Lung (tissue), 11 donors: ENCODE measurements at regions not wholly inside any gene's neighbourhood (a gene's known extent, or its start where the extent isn't known, plus 50 kb on each side); places are given as distances from the start of the nearest gene placed in this dataset.

Experiments used
- ATAC-seq: fragments of 200-7000 bp; cut with Tn5 transposase; one replicate; pipeline ENCODE4 v1.9.1; 2020; ENCODE audit warnings: moderate number of reproducible peaks; ENCODE audit not compliant: insufficient read depth, low FRiP score
- DNase-seq, 3 donors: peaks; one replicate each; pipeline ENCODE4 v3.0.0-alpha.2; 2013 to 2017
- H3K27ac ChIP-seq, 2 donors: one replicate each; pipeline ENCODE4 v1.5.1; 2013; ENCODE audit warnings: mild to moderate bottlenecking in 2 of 2, moderate library complexity in 2 of 2, control low read depth in 1 of 2, inconsistent platforms in 1 of 2, low read depth in 1 of 2, low read length in 1 of 2
- H3K27me3 ChIP-seq, 3 donors: one replicate each; pipeline ENCODE4 v1.5.1; 2013; ENCODE audit warnings: low read length in 2 of 3; ENCODE audit not compliant: control insufficient read depth in 3 of 3, insufficient read depth in 3 of 3
- H3K36me3 ChIP-seq, 4 donors: one replicate each; pipeline ENCODE4 v1.5.1; 2013; ENCODE audit warnings: low read length in 4 of 4, mild to moderate bottlenecking in 1 of 4, moderate library complexity in 1 of 4; ENCODE audit not compliant: control insufficient read depth in 4 of 4, insufficient read depth in 4 of 4
- H3K4me1 ChIP-seq, 5 donors: one replicate each; pipeline ENCODE4 v1.5.1; 2013; ENCODE audit warnings: low read length in 5 of 5, mild to moderate bottlenecking in 2 of 5, moderate library complexity in 1 of 5; ENCODE audit not compliant: control insufficient read depth in 5 of 5, insufficient read depth in 5 of 5
- H3K4me3 ChIP-seq: one replicate; pipeline ENCODE4 v1.5.1; 2013; ENCODE audit warnings: mild to moderate bottlenecking, control low read depth, moderate library complexity
- H3K9ac ChIP-seq, 2 donors: one replicate each; pipeline ENCODE4 v1.5.1; 2013; ENCODE audit warnings: low read length in 2 of 2, control low read depth in 1 of 2; ENCODE audit not compliant: insufficient read depth in 1 of 2
- H3K9me3 ChIP-seq, 4 donors: one replicate each; pipeline ENCODE4 v1.5.1; 2013; ENCODE audit warnings: low read length in 3 of 4, mild to moderate bottlenecking in 1 of 4, moderate library complexity in 1 of 4; ENCODE audit not compliant: control insufficient read depth in 4 of 4, insufficient read depth in 3 of 4
- CTCF ChIP-seq: IDR thresholded peaks from 2 replicates; pipeline ENCODE4 v1.5.1; 2012; ENCODE audit warnings: mild to moderate bottlenecking; ENCODE audit errors: control extremely low read depth, extremely low read depth
- WGBS, 2 donors: extraction: QIAGEN DNeasy Blood & Tissue Kit; methylation state at CpG; one replicate each; pipeline ENCODE4 v1.1.7; 2013; 5-methylcytosine and 5-hydroxymethylcytosine counted together
- donor health status: control.
- donor health status: control.
- donor health status: Bipolar disorder and iron deficiency.
- donor health status: healthy.
- donor health status: DM: yes; HTN: yes; CAD: no.

DNA sequence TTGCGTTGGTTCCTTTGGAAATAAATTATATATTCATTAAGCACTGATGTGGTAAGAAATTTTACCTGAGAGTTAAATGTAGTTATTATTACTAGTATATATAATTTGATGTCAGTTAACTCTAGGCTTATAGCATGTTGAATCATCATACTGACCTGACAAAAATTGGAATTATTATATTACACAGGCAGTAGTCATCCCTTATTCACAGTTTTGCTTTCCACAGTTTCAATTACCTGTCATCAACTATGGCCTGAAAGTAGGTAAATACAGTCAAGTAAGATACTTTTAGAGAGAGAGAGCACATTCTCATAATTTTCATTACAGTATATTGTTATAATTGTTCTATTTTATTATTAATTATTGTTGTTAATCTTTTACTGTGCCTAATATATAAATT lies 1074.7 kb downstream of the CDH11 start:
- ATAC-seq (no peak), DNase-seq (no peak)
- H3K36me3 ChIP-seq, result no peaks in the 10 kb centered on the region
- H3K27me3 ChIP-seq, result no peaks in the 10 kb centered on the region
- no peak overlapping the region for H3K9ac ChIP-seq
- H3K4me3 ChIP-seq, result no peak overlapping the region
- H3K27ac ChIP-seq, result no peak overlapping the region
- H3K9me3 ChIP-seq, result no peaks in the 10 kb centered on the region
- no peaks in the 10 kb centered on the region for H3K4me1 ChIP-seq
- WGBS, 2 donors, result 92 to 95% methylated on average over 1 of the region's 1 CpG
- no peak for TF ChIP-seq CTCF

GRCh38 chr16:64035337-64035736 lies 1086.5 kb downstream of the CDH11 start:
- no peaks in the 10 kb centered on the region for H3K4me1 ChIP-seq
- no peak overlapping the region for H3K4me3 ChIP-seq
- TF ChIP-seq CTCF, result no peak
- ATAC-seq (no peak), DNase-seq (peak in 1 of 3 donors; percentile 14)
- H3K27ac ChIP-seq, result no peak overlapping the region
- no peaks in the 10 kb centered on the region for H3K27me3 ChIP-seq
- H3K36me3 ChIP-seq, result no peaks in the 10 kb centered on the region
- 79 to 84% methylated on average over 2 of the region's 2 CpGs for WGBS, 2 donors
- peaks cover 0 to 4% (median 0%) of the 10 kb centered on the region in 4 donors for H3K9me3 ChIP-seq
- H3K9ac ChIP-seq, result no peak overlapping the region

GRCh38 chr16:64019339-64019738 lies 1102.5 kb downstream of the CDH11 start:
- no peak for ATAC-seq
- TF ChIP-seq CTCF, result no peak

GRCh38 chr16:64017796-64018195 lies 1104.1 kb downstream of the CDH11 start:
- WGBS, 2 donors, result 28 to 51% methylated on average over 1 of the region's 1 CpG
- Histone ChIP-seq H3K9ac (no peak overlapping the region), H3K4me1 (peaks cover 0 to 8% (median 6%) of the 10 kb centered on the region in 5 donors), H3K27me3 (no peaks in the 10 kb centered on the region), H3K27ac (no peak overlapping the region), H3K9me3 (no peaks in the 10 kb centered on the region), H3K4me3 (no peak overlapping the region), H3K36me3 (no peaks in the 10 kb centered on the region)
- no peak for ATAC-seq
- no peak for DNase-seq
- TF ChIP-seq CTCF, result no peak

More at GRCh38 chr16:64019339-64019738, 1102.5 kb downstream of the CDH11 start:
- no peak overlapping the region for H3K27ac ChIP-seq
- WGBS, 2 donors, result 85 to 88% methylated on average over 3 of the region's 3 CpGs
- H3K4me3 ChIP-seq, result no peak overlapping the region
- DNase-seq, result no peak
- H3K36me3 ChIP-seq, result no peaks in the 10 kb centered on the region
- no peaks in the 10 kb centered on the region for H3K9me3 ChIP-seq
- peaks cover 0 to 4% (median 2%) of the 10 kb centered on the region in 5 donors for H3K4me1 ChIP-seq
- no peak overlapping the region for H3K9ac ChIP-seq
- H3K27me3 ChIP-seq, result no peaks in the 10 kb centered on the region
